Lung (tissue), 11 donors: ENCODE measurements at regions not wholly inside any gene's neighbourhood (a gene's known extent, or its start where the extent isn't known, plus 50 kb on each side); places are given as distances from the start of the nearest gene placed in this dataset.

ENCODE experiments used
- ATAC-seq: fragments of 200-7000 bp; cut with Tn5 transposase; one replicate; pipeline ENCODE4 v1.9.1; 2020; ENCODE audit warnings: moderate number of reproducible peaks; ENCODE audit not compliant: insufficient read depth, low FRiP score
- DNase-seq, 3 donors: peaks; one replicate each; pipeline ENCODE4 v3.0.0-alpha.2; 2013 to 2017
- H3K27ac ChIP-seq, 2 donors: one replicate each; pipeline ENCODE4 v1.5.1; 2013; ENCODE audit warnings: mild to moderate bottlenecking in 2 of 2, moderate library complexity in 2 of 2, control low read depth in 1 of 2, inconsistent platforms in 1 of 2, low read depth in 1 of 2, low read length in 1 of 2
- H3K27me3 ChIP-seq, 3 donors: one replicate each; pipeline ENCODE4 v1.5.1; 2013; ENCODE audit warnings: low read length in 2 of 3; ENCODE audit not compliant: control insufficient read depth in 3 of 3, insufficient read depth in 3 of 3
- H3K36me3 ChIP-seq, 4 donors: one replicate each; pipeline ENCODE4 v1.5.1; 2013; ENCODE audit warnings: low read length in 4 of 4, mild to moderate bottlenecking in 1 of 4, moderate library complexity in 1 of 4; ENCODE audit not compliant: control insufficient read depth in 4 of 4, insufficient read depth in 4 of 4
- H3K4me1 ChIP-seq, 5 donors: one replicate each; pipeline ENCODE4 v1.5.1; 2013; ENCODE audit warnings: low read length in 5 of 5, mild to moderate bottlenecking in 2 of 5, moderate library complexity in 1 of 5; ENCODE audit not compliant: control insufficient read depth in 5 of 5, insufficient read depth in 5 of 5
- H3K4me3 ChIP-seq: one replicate; pipeline ENCODE4 v1.5.1; 2013; ENCODE audit warnings: mild to moderate bottlenecking, control low read depth, moderate library complexity
- H3K9ac ChIP-seq, 2 donors: one replicate each; pipeline ENCODE4 v1.5.1; 2013; ENCODE audit warnings: low read length in 2 of 2, control low read depth in 1 of 2; ENCODE audit not compliant: insufficient read depth in 1 of 2
- H3K9me3 ChIP-seq, 4 donors: one replicate each; pipeline ENCODE4 v1.5.1; 2013; ENCODE audit warnings: low read length in 3 of 4, mild to moderate bottlenecking in 1 of 4, moderate library complexity in 1 of 4; ENCODE audit not compliant: control insufficient read depth in 4 of 4, insufficient read depth in 3 of 4
- CTCF ChIP-seq: IDR thresholded peaks from 2 replicates; pipeline ENCODE4 v1.5.1; 2012; ENCODE audit warnings: mild to moderate bottlenecking; ENCODE audit errors: control extremely low read depth, extremely low read depth
- WGBS, 2 donors: extraction: QIAGEN DNeasy Blood & Tissue Kit; methylation state at CpG; one replicate each; pipeline ENCODE4 v1.1.7; 2013; 5-methylcytosine and 5-hydroxymethylcytosine counted together
- donor health status: control.
- donor health status: control.
- donor health status: Bipolar disorder and iron deficiency.
- donor health status: healthy.
- donor health status: DM: yes; HTN: yes; CAD: no.

- Histone ChIP-seq H3K27ac (no peak overlapping the region), H3K36me3 (no peaks in the 10 kb centered on the region), H3K9ac (no peak overlapping the region), H3K27me3 (no peaks in the 10 kb centered on the region), H3K4me1 (peaks cover 0 to 2% (median 0%) of the 10 kb centered on the region in 5 donors), H3K4me3 (no peak overlapping the region), H3K9me3 (no peaks in the 10 kb centered on the region)
- DNase-seq = no peak
- 91 to 100% methylated on average over 1 of the region's 1 CpG for WGBS, 2 donors
- TF ChIP-seq CTCF = no peak
- no peak for ATAC-seq
These were observed 99.6 kb upstream of the ATP8B1 start for GRCh38 chr18:57902721-57903120.

GRCh38 chr18:57901825-57902589, 98.9 kb upstream of the ATP8B1 start:
- Histone ChIP-seq H3K4me3 (no peak overlapping the region), H3K36me3 (no peaks in the 10 kb centered on the region), H3K4me1 (peaks cover 0 to 2% (median 0%) of the 10 kb centered on the region in 5 donors), H3K9me3 (no peaks in the 10 kb centered on the region), H3K27me3 (no peaks in the 10 kb centered on the region), H3K9ac (no peak overlapping the region), H3K27ac (no peak overlapping the region)
- WGBS, 2 donors = 72 to 84% methylated on average over 11 of the region's 11 CpGs
- ATAC-seq (peak; percentile 41), DNase-seq (no peak)
- no peak for TF ChIP-seq CTCF

- DNase-seq (no peak), ATAC-seq (no peak)
- Histone ChIP-seq H3K4me3 (no peak overlapping the region), H3K27ac (no peak overlapping the region), H3K36me3 (no peaks in the 10 kb centered on the region), H3K9ac (no peak overlapping the region), H3K4me1 (peaks cover 0 to 2% (median 0%) of the 10 kb centered on the region in 5 donors), H3K9me3 (no peaks in the 10 kb centered on the region), H3K27me3 (no peaks in the 10 kb centered on the region)
- 86 to 97% methylated on average over 3 of the region's 3 CpGs for WGBS, 2 donors
- no peak for TF ChIP-seq CTCF
These were observed 97.9 kb upstream of the ATP8B1 start for GRCh38 chr18:57900906-57901435.
